NCI-H524 treated with DMSO at 0.1 percent for 48 hours (cell line): ENCODE measurements at regions not wholly inside any gene's neighbourhood (a gene's known extent, or its start where the extent isn't known, plus 50 kb on each side); places are given as distances from the start of the nearest gene placed in this dataset.
"Not testable (repeated sequence)": the region's sequence is repeated elsewhere in the genome, so short reads cannot be mapped to it uniquely, and the experiment has no call there.

Experiments used
- DNase-seq: peaks from one replicate; lab custom pipeline; 2025; lab: John Stamatoyannopoulos, UW

DNA sequence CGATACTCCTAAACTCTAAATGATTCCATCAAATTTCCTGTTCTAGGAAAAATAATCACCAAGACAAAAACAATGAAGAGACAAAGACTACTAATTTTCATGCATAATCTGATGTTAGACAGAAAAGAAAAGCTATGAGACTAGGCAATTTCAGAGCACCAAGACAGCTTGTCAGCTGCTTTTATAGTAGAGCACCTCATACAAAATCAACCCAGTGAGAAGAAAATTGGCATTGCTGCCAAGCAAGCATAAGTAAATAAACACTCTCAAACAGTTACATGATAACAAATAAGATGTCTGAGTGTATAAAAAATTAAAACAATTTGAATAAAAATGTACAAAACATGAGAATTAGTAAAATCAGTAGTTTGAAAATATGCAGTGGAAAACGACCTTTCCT is 1544.6 kb downstream of the C4orf33 start:
- no peak for DNase-seq

DNA sequence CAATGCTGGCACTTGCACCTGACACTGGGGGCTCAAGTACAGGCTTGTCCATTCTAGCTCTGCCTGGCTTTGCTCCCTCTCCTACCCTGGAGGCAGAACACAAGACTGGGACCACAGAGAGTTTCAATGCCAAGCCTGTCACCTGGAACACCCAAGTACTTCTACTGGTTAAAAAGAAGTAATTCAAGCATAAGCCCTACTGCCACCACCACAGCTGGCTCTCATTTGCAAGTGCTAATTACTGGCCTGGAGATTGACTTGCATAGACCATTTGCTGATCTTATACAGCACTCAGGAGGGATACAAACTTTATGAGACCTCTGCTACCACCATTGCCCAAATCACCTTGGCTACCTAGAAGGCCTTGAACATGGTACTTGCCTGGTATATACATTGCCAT is 1550.9 kb downstream of the C4orf33 start:
- no peak for DNase-seq

DNA sequence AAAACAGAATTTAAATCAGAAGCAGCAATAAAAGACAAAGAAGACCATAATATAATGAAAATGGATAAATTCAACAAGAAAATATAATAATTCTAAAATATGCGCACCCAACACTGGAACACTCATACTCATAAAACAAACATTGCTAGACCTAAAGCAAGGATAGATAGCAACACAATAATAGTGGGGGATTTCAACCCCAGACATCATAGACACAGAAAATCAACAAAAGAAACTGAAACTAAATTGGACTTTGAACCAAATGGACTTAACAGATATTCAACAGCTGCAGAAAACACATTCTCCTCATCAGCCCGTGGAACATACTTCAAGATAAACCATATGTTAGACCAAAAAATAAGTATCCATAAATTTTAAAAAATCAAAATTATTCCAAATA is 1552.6 kb downstream of the C4orf33 start:
- no peak for DNase-seq

DNA sequence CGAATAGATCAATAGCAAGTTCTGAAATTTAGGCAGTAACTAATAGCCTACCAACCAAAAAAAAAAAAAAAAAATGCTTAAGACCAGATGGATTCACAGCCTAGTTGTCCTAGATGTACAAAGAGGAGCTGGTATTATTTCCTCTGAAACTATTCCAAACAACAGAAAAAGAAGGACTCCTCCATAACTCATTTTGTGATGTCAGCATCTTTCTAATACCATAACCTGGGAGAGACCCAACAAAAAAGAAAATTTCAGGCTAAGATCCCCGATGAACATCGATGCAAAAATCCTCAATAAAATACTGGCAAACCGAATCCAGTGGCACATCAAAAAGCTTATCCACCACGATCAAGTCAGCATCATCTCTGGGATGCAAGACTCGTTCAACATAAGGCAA is 1557.9 kb downstream of the C4orf33 start:
- no peak for DNase-seq

DNA sequence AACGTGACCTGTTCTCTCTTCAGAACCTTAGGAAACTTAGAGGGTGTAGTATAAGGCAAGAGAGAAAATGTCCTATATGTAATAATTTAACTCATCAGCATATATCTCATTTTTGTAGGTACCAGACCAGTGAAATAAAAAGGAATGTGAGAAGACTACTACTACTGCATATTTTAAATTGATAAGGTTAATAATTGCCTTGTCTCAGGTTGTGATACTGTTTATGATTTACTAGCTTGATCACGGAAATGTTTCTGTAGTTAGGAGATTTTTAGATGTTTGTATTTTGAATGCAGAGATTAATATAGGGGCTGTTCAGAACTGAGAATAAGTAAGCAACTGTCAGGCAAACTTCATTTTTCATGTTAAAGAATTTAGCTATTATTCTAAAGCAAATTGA is 1563.4 kb downstream of the C4orf33 start:
- no peak for DNase-seq

DNA sequence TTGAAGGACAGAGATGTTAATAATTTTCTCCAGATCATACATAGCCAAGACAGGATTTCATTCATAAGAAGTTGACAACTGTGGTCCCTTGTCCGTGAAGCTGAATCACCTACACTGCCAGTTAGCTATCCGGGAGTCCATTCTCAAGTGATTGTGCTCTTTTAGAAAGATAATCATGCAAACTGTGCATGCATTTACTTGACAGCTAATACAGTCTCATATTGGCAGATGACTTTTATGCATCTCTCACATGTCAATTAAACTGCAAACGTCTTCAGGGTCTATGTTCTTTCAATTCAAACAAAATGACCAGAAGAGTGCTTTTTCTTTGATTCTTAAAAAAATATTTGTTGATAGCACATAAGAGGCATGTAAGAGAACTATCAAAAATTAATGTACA is 1572.9 kb downstream of the C4orf33 start:
- no peak for DNase-seq

DNA sequence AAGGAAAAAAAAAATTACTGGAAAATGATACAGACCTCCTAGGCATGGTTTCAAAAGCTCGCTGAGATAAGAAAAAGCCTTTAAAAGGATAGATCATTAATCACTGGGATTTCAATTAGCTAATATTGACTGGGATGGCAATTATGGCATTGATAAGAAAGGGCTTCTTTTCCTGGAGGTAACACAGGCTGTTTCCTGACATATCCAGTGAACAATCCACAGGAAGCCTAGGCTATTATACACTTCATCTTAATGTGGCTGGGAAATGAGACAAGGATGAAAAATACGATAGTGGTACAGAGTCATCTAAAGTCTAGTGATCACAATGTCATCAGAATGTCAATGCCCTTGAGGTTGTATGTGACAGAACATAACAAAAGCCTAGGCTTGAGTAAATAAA is 1579.3 kb downstream of the C4orf33 start:
- no peak for DNase-seq

DNA sequence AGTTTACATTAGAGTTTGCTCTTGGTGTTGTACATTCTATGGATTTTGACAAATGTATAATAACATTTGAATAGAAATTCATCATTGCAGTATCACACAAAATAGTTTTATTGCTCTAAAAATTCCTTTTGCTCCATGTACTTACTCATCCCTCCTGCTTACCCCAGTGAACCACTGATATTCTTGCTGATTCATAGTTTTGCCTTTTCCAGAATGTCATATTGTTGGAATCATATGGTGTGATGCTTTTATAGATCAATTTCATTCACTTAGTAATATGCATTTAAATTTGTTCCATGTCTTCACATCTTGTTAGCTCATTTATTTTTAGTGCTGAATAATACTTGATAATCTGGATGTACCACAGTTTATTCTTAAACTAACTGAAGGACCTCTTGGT is 1593.2 kb downstream of the C4orf33 start:
- no peak for DNase-seq

DNA sequence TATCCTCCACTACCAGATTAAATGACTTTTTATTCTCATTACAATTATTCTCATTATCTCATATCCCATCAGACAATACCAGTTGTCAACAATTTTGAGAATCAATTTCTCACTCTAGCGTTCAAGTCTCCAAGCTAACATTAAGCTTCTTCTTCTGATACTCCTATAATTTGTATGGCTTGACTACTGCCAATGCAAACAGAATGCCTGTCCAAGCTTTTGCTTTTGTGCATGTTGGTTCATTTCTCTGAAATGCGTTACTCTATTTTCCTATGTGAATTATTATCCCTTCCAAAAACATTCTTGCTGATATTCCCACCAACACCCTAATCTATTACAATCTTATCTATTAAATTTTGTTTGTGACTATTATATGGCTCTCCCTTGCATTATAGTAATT is 1602.3 kb downstream of the C4orf33 start:
- no peak for DNase-seq

DNA sequence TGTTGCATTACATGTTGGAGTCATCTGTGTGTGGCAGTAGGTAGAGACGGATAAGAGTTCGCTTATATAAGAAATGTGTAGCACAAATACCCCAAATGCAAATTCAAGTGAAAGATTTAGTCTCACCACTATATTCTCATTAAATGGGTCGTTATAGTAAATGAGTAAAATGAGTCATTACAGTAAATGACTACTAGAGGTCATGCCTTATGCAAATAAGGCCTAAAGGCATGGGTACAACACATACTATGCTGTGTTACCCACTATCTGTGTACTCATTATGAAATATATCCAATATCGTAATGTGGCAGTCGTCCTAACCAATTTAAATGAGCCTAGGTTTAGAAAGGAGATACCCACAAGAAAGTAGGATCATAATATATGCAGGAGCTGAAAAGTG is 1603.1 kb downstream of the C4orf33 start:
- no peak for DNase-seq

DNA sequence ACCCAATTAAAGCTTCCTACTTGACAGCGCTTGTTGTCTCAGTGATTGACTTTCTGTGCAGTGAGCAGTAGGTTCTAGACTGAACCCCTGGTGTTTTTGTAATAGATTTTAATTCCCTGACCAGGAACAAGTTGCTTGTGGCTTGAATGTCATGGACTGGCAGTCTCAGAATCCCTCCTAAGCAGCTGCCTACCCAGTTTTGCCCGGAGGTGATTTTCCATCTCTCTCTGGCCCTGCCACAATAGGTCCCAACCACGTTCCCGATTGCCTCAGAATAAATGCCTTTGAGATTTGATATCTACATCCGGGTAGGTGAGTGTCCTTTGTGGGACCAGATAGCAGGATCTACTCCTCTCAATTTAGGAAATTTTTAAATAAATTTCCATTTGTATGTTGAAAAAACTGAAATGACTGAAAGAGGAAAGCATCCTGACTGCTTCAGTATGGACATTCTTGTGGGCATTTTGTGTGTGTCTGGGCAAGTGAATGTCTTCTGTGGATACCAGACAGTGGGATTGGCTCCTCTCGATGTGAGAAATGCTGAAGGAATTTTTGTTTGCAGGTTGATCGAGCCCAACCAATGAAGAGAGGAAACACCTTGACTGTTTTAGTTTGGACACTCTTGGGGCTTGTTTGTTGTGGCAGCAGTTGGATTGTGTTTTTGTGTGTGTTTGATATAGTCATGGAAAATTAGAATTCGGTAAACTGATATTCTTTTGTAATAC is 1607.4 kb downstream of the C4orf33 start:
- no peak for DNase-seq

DNA sequence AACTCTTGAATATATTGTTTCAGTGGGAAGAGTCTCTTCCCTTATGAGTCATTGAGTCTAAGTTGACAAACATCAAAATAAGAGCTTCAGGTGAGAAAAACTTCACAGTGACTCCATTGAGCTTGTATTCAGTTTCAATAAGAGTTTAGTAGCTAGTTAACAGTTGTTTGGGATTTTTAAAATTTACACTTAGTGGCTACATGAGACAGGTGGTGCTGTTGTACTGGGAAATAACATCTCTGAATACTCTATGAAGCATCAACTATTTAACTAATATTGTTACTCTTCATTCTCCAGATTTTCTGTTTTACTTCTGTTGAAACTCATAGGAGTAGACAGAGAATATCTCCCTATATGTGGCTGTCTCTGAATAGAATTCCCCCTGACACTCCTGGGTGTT is 1609.1 kb downstream of the C4orf33 start:
- DNase-seq: no peak

DNA sequence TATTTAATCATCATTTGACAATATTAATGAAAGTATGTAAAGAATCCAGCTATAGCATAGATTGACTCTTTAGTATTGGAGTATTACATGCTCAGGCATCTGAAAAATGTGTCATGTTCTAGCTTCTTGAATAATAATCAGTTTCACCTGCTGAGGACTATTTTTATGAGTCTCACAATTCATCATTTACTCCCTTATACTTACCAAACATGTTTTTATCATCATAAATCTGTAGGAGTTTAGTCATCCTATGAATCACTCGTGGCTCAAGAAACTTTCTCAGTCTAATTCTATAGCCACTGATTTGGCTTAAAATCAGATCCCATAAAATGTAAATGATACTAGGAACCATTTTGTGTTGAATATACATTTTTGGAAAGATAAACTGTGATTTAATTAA is 1616.1 kb downstream of the C4orf33 start:
- DNase-seq: no peak

DNA sequence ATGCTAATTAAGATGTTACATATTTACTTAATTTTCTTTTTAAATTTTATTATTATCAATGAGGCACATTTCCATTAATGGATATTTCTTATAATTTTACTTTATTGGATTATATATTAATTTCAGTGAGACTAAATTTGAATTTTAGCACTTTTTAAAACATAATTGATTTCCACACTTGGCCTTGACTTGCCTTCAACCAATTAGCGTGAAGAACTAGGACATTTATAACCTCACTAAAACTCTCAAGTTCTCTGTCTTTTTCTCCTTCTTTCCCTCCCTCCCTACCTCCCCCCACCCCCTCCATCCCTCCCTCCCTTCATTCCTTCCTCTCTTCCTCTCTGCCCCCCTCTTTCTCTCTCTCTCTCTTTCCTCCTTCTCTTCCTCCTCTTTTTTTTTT is 1618.1 kb downstream of the C4orf33 start:
- no peak for DNase-seq

DNA sequence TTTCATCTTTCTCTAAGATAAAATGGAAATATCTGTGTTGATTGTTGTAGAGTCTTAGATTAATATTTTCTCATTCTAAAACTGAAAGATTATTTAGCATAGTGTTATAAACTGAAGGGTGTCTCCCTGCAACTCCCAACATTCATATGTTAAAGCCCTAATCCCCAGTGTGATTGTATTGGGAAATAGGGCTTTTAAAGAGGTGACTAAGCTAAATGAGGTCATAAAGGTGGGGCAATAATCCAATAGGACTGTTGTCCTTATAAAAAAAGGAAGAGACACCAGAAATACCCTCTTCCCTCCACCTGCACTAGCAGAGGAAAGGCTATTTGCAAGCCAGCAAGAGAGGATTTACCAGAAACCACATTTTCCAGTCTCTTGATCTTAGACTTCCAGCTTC is 1626.4 kb downstream of the C4orf33 start:
- DNase-seq: no peak

DNA sequence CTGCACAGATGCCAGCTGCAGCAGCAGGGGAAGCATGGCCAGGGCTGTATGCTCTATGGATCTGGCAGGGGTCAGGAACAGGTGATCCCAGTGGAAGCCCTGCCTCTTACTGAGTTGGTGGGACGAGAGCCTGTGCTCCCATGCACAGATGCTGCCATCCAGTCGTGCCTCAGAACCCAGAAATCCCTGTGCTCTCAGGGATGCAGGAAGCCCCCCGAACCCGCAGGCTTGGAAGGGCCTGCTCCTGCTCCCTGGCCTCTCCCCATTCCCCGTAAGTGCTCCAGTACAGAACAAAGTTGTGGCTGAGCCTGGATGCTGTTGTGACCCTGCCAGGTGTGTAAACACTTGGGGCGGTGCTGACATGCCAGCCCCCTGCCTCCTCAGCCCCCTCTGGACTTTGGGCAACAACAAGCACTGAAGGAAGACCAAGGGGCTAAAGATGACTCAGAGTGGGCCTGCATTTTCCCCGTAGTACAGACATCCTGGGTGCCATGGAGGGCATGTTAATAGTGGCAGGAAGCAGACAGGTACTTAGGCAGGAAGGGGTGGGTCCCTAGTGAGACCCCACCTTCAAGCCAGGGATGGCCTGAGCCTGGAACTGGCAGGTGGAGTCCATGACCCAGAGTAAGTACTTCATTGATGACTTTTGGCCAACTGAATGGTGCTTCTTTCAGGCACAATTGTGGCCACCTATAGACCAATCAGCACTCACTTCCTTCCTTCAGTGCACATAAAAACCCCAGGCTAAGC is 1640.7 kb downstream of the C4orf33 start:
- DNase-seq: no peak

DNA sequence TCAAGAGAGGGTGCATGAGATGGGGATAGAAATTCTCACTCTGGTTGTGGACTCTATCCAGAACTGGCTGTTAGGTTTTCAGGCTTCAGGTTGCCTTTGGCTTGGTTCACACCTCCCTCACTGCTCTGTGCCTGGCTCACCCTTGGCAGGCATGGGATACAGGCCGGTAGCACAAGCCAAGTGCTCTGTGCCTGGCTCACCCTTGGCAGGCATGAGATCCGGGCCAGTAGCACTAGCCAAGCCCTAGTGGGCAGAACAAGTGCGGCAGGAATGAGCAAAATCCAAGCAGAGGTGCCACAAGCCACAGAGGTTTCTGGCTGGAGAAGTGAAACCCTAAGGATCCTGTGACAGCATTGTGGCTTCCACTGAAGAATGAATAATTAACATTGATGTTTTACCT is 1642.3 kb downstream of the C4orf33 start:
- DNase-seq: no peak

DNA sequence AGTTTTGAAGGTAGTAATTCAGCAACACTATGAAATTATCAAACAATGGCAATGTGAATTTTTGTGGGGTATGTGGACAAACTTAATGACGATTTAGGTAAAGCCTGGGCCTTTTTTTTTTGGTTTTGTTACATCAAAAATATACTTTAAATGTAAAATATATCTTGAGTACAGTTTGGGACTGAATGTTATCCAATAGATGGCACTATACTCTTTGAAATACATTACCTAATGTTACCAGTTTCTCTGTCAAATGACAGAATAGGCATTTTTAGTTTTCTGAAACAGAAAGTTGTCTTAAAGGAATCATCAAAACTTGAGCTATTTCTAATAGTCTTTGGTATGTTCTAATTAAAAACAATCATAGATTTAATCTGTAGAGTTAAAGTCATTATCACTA is 1651.9 kb downstream of the C4orf33 start:
- DNase-seq: no peak

DNA sequence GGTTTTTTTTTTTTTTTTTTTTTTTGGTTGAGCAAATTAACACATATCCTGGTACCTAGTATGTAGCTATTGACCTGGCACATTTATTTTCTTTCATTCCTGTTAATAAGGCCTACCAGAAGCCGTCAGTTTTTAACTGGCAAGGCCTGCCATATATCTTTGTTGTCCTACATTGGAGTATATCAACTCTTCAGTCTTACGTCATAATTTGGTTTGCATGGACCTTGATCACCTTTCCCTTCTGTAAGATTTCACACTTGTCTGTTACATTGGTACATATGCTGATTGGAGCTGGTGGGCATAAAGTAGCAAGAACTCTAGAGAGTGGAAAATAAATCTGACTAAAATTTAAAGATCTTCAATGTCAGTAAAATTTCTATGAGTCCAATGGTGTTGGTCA is 1658.0 kb downstream of the C4orf33 start:
- no peak for DNase-seq

DNA sequence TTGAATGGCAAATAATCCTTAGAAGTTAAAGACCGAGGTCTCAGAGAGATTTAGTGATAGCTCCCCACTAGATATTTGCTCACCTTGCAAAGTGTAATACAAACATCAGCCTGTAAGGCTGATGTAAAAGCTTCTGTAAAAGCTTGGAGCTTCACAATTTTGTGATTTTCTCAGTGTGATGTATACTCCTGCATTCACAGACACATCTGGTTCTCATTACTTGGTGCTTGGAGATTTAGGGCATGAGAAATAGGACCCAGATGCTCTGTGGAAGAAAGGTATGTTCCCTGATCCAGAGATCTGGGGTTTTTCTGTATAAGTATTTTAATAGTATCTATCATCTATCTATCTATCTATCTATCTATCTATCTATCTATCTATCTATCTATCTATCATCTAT is 1664.3 kb downstream of the C4orf33 start:
- DNase-seq: no peak

DNA sequence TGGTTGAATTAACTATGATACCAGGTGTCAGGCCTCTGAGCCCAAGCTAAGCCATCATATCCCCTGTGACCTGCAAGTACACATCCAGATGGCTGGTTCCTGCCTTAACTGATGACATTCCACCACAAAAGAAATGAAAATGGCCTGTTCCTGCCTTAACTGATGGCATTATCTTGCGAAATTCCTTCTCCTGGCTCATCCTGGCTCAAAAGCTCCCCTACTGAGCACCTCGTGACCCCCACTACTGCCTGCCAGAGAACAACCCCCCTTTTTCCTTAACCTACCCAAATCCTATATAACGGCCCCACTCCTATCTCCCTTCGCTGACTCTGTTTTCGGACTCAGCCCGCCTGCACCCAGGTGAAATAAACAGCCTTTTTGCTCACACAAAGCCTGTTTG is 1671.4 kb downstream of the C4orf33 start:
- DNase-seq: not testable (repeated sequence)

DNA sequence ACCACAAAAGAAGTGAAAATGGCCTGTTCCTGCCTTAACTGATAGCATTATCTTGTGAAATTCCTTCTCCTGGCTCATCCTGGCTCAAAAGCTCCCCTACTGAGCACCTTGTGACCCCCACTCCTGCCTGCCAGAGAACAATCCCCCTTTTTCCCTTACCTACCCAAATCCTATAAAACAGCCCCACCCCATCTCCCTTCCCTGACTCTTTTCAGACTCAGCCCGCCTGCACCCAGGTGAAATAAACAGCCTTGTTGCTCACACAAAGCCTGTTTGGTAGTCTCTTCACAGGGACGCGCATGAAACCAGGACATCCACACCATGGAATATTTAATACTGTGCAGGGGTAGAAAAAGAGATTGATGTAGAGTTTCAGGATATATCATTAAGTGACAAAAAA is 1677.0 kb downstream of the C4orf33 start:
- not testable (repeated sequence) for DNase-seq

DNA sequence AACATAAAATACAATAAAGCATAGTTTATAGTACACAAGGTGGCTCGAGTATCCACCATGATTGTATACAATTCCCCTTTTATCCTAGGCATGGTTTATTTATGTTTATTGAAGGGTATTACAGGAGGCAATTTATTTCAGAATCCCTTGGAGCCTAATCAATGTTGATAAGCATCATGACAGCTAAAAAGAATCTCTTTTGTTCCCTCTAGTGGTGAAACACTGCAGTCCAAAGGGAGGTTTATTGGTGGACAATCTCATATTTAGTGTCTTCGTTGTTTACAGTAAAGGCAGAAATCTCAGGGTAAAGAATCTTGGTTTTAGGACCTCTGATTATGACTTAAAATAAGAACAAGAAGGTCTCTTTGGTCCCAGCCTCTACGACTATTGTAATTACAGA is 1712.5 kb downstream of the C4orf33 start:
- no peak for DNase-seq
